H9 (cell line): ENCODE measurements at regions not wholly inside any gene's neighbourhood (a gene's known extent, or its start where the extent isn't known, plus 50 kb on each side); places are given as distances from the start of the nearest gene placed in this dataset.

Experiments
- DNase-seq: peaks from one replicate; pipeline ENCODE4 v3.0.0-alpha.2; 2017
- H2AFZ ChIP-seq: one replicate; pipeline ENCODE4 v1.6.1; 2013; ENCODE audit warnings: mild to moderate bottlenecking, low read length, control low read depth, moderate library complexity
- H2AK5ac ChIP-seq: 2 replicates; pipeline ENCODE4 v1.6.1; 2013; ENCODE audit warnings: low read length, control low read depth, mixed read lengths; ENCODE audit not compliant: insufficient read length
- H2BK120ac ChIP-seq: one replicate; pipeline ENCODE4 v1.6.1; 2013; ENCODE audit warnings: low read depth, mild to moderate bottlenecking, low read length, control low read depth, inconsistent platforms; ENCODE audit not compliant: poor library complexity, severe bottlenecking
- H2BK12ac ChIP-seq: 2 replicates; pipeline ENCODE4 v1.6.1; 2013; ENCODE audit warnings: low read length, control low read depth, mixed read lengths, low read depth; ENCODE audit not compliant: insufficient read length
- H2BK15ac ChIP-seq: 2 replicates; pipeline ENCODE4 v1.6.1; 2013; ENCODE audit warnings: low read depth, low read length, control low read depth
- H2BK20ac ChIP-seq: one replicate; pipeline ENCODE4 v1.6.1; 2013; ENCODE audit warnings: low read depth, mild to moderate bottlenecking, low read length, control low read depth, inconsistent platforms; ENCODE audit not compliant: poor library complexity, severe bottlenecking
- H2BK5ac ChIP-seq: 2 replicates; pipeline ENCODE4 v1.6.1; 2013; ENCODE audit warnings: low read length, control low read depth, mixed read lengths; ENCODE audit not compliant: insufficient read length
- H3K14ac ChIP-seq: 2 replicates; pipeline ENCODE4 v1.6.1; 2013; ENCODE audit warnings: low read length, control low read depth; ENCODE audit not compliant: insufficient read depth
- H3K18ac ChIP-seq: 2 replicates; pipeline ENCODE4 v1.6.1; 2013; ENCODE audit warnings: low read depth, mild to moderate bottlenecking, mixed read lengths, low read length, control low read depth; ENCODE audit not compliant: insufficient read length
- H3K23ac ChIP-seq: 2 replicates; pipeline ENCODE4 v1.6.1; 2013; ENCODE audit warnings: low read length, control low read depth, mixed read lengths, low read depth; ENCODE audit not compliant: insufficient read length
- H3K23me2 ChIP-seq: 2 replicates; pipeline ENCODE4 v1.6.1; 2013; ENCODE audit warnings: low read depth, mild to moderate bottlenecking, mixed read lengths, low read length, control low read depth; ENCODE audit not compliant: insufficient read length, poor library complexity, severe bottlenecking
- H3K27ac ChIP-seq: 2 replicates; pipeline ENCODE4 v1.5.1; 2013; ENCODE audit warnings: low read length, control low read depth, mixed read lengths, low read depth; ENCODE audit not compliant: insufficient read length
- H3K27me3 ChIP-seq: 2 replicates; pipeline ENCODE4 v1.6.1; 2013; ENCODE audit warnings: low read length, control low read depth, inconsistent platforms; ENCODE audit not compliant: insufficient read depth
- H3K4ac ChIP-seq: 2 replicates; pipeline ENCODE4 v1.6.1; 2013; ENCODE audit warnings: low read depth, mild to moderate bottlenecking, control low read depth, inconsistent platforms, low read length, moderate library complexity
- H3K4me1 ChIP-seq: 2 replicates; pipeline ENCODE4 v1.6.1; 2013; ENCODE audit warnings: low read length, control low read depth, inconsistent platforms; ENCODE audit not compliant: insufficient read depth
- H3K4me2 ChIP-seq: 2 replicates; pipeline ENCODE4 v1.6.1; 2013; ENCODE audit warnings: low read length, control low read depth, mixed read lengths; ENCODE audit not compliant: insufficient read length, insufficient read depth
- H3K56ac ChIP-seq: 2 replicates; pipeline ENCODE4 v1.6.1; 2013; ENCODE audit warnings: low read depth, mild to moderate bottlenecking, mixed read lengths, low read length, control low read depth; ENCODE audit not compliant: insufficient read length
- H3K79me1 ChIP-seq: 2 replicates; pipeline ENCODE4 v1.6.1; 2013; ENCODE audit warnings: low read depth, mild to moderate bottlenecking, moderate library complexity, low read length, control low read depth, inconsistent platforms; ENCODE audit not compliant: insufficient read depth, poor library complexity, severe bottlenecking
- H3K79me2 ChIP-seq: 2 replicates; pipeline ENCODE4 v1.6.1; 2013; ENCODE audit warnings: low read length, control low read depth, inconsistent platforms; ENCODE audit not compliant: insufficient read depth
- H3K9ac ChIP-seq: 2 replicates; pipeline ENCODE4 v1.6.1; 2013; ENCODE audit warnings: low read length, control low read depth, mixed read lengths; ENCODE audit not compliant: insufficient read length; ENCODE audit errors: extremely low read depth
- H3K9me3 ChIP-seq: one replicate; pipeline ENCODE4 v1.6.1; 2013; ENCODE audit warnings: low read depth, low read length, inconsistent platforms; ENCODE audit not compliant: control insufficient read depth
- H3T11ph ChIP-seq: one replicate; pipeline ENCODE4 v1.6.1; 2013; ENCODE audit warnings: mild to moderate bottlenecking, low read length, control low read depth, inconsistent platforms
- H4K20me1 ChIP-seq: one replicate; pipeline ENCODE4 v1.6.1; 2013; ENCODE audit not compliant: control insufficient read depth, insufficient read length, insufficient read depth
- H4K5ac ChIP-seq: 2 replicates; pipeline ENCODE4 v1.6.1; 2013; ENCODE audit warnings: low read depth, mild to moderate bottlenecking, mixed read lengths, low read length, control low read depth; ENCODE audit not compliant: insufficient read length
- H4K8ac ChIP-seq: replicated peaks from 2 replicates; pipeline ENCODE4 v1.6.1; 2013; ENCODE audit warnings: low read length, control low read depth, mixed read lengths, low read depth; ENCODE audit not compliant: insufficient read length
- H4K91ac ChIP-seq: 2 replicates; pipeline ENCODE4 v1.6.1; 2013; ENCODE audit warnings: low read depth, mild to moderate bottlenecking, moderate library complexity, mixed read lengths, low read length, control low read depth; ENCODE audit not compliant: insufficient read length
- H3K27ac Mint-ChIP-seq, 3 experiments: 2 replicates in 2 of 3; 3 replicates in 1 of 3; pipeline ENCODE4 v1.8.0; 2020 to 2021; ENCODE audit warnings: mixed read lengths in 3 of 3, mild to moderate bottlenecking in 1 of 3, moderate library complexity in 1 of 3
- H3K27me3 Mint-ChIP-seq: 2 replicates; pipeline ENCODE4 v1.8.0; 2021; ENCODE audit warnings: low read depth, mild to moderate bottlenecking, moderate library complexity, mixed read lengths
- H3K36me3 Mint-ChIP-seq, 3 experiments: 2 replicates in 2 of 3; 3 replicates in 1 of 3; pipeline ENCODE4 v1.8.0; 2020 to 2021; ENCODE audit warnings: low read depth in 3 of 3, mixed read lengths in 3 of 3; ENCODE audit not compliant: insufficient read depth in 1 of 3
- H3K4me1 Mint-ChIP-seq, 2 experiments: 2 replicates each; pipeline ENCODE4 v1.8.0; 2020; ENCODE audit warnings: mixed read lengths in 2 of 2
- H3K4me3 Mint-ChIP-seq, 2 experiments: 2 replicates in 1 of 2; 3 replicates in 1 of 2; pipeline ENCODE4 v1.8.0; 2020 to 2021; ENCODE audit warnings: mild to moderate bottlenecking in 2 of 2, mixed read lengths in 2 of 2, moderate library complexity in 1 of 2
- H3K9me3 Mint-ChIP-seq, 2 experiments: 2 replicates in 1 of 2; 3 replicates in 1 of 2; pipeline ENCODE4 v1.8.0; 2020; ENCODE audit warnings: mild to moderate bottlenecking in 2 of 2, mixed read lengths in 2 of 2, moderate library complexity in 1 of 2
- WGBS: extraction: QIAGEN DNeasy Blood & Tissue Kit; methylation state at CpG from one replicate; pipeline ENCODE4 v1.1.7; 2013; ENCODE audit warnings: missing lambda C conversion rate, low lambda C conversion rate, mixed read lengths; ENCODE audit not compliant: insufficient read length; ENCODE audit errors: extremely low coverage; 5-methylcytosine and 5-hydroxymethylcytosine counted together
- TF ChIP-seq, protein P1 (sequence below): fragments of 200-600 bp; sonication (generic); conservative IDR thresholded peaks from 3 replicates; pipeline ENCODE4 v1.8.0; 2021; ENCODE audit warnings: antibody characterized with exemption, mild to moderate bottlenecking

DNA sequence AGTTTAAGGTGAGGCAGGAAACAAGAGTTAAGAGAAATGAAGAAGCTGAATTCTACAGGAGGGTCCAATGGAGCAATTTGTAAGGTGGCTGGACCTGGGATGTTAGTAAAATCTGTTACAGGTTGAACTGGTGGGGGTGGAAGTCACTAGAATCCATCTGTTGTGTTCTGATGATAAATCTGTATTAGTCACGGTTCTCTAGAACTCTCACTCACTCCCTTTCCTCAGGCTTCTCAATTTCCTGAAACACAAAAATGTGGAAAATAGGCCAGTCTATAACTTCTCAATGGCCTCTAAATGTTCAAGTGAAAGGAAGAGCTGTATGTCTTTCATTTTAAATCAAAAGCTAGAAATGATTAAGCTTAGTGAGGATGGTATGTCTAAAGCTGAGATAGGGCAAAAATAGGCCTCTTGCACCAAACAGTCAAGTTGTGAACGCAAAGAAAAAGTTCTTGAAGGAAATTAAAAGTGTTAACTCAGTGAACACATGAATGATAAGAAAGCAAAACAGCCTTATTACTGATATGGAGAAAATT, 180.2 kb upstream of the CBLB start:
- Mint-ChIP-seq H3K36me3 (no peaks in the 10 kb centered on the region), H3K4me3 (no peak overlapping the region), H3K27me3 (no peaks in the 10 kb centered on the region), H3K9me3 (peaks cover 0 to 2% of the 10 kb centered on the region in 2 experiments; a peak in 2 of 5 replicates), H3K27ac (no peak overlapping the region), H3K4me1 (no peaks in the 10 kb centered on the region; a peak in 1 of 4 replicates)
- H3K9ac ChIP-seq = no peak overlapping the region
- no CpG with 5 or more reads among the region's 2 CpGs for WGBS
- no peaks in the 10 kb centered on the region for H4K20me1 ChIP-seq
- no peak overlapping the region for H3K23ac ChIP-seq
- no peaks in the 10 kb centered on the region for H3K27me3 ChIP-seq
- no peak overlapping the region for H2BK15ac ChIP-seq
- no peak overlapping the region for H4K5ac ChIP-seq
- H3K79me1 ChIP-seq = no peaks in the 10 kb centered on the region
- TF ChIP-seq, protein P1, sequence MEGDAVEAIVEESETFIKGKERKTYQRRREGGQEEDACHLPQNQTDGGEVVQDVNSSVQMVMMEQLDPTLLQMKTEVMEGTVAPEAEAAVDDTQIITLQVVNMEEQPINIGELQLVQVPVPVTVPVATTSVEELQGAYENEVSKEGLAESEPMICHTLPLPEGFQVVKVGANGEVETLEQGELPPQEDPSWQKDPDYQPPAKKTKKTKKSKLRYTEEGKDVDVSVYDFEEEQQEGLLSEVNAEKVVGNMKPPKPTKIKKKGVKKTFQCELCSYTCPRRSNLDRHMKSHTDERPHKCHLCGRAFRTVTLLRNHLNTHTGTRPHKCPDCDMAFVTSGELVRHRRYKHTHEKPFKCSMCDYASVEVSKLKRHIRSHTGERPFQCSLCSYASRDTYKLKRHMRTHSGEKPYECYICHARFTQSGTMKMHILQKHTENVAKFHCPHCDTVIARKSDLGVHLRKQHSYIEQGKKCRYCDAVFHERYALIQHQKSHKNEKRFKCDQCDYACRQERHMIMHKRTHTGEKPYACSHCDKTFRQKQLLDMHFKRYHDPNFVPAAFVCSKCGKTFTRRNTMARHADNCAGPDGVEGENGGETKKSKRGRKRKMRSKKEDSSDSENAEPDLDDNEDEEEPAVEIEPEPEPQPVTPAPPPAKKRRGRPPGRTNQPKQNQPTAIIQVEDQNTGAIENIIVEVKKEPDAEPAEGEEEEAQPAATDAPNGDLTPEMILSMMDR = no peak
- no peak overlapping the region for H2BK5ac ChIP-seq
- no peaks in the 10 kb centered on the region for H3K9me3 ChIP-seq
- H2BK120ac ChIP-seq = no peak overlapping the region
- H3K18ac ChIP-seq = no peak overlapping the region
- no peak overlapping the region for H2AK5ac ChIP-seq
- no peaks in the 10 kb centered on the region for H3K23me2 ChIP-seq
- no peaks in the 10 kb centered on the region for H3K79me2 ChIP-seq
- no peak for DNase-seq
- H4K8ac ChIP-seq = no peak overlapping the region
- no peak overlapping the region for H3K14ac ChIP-seq
- no peak overlapping the region for H2BK20ac ChIP-seq
- no peak overlapping the region for H4K91ac ChIP-seq
- H2AFZ ChIP-seq = no peak overlapping the region
- H3K4ac ChIP-seq = no peak overlapping the region
- H3K27ac ChIP-seq = no peak overlapping the region
- no peak overlapping the region for H3T11ph ChIP-seq
- H2BK12ac ChIP-seq = no peak overlapping the region
- no peak overlapping the region for H3K56ac ChIP-seq
- H3K4me1 ChIP-seq = no peaks in the 10 kb centered on the region
- H3K4me2 ChIP-seq = no peak overlapping the region
